Ovary (tissue), 3 donors: ENCODE measurements at regions not wholly inside any gene's neighbourhood (a gene's known extent, or its start where the extent isn't known, plus 50 kb on each side); places are given as distances from the start of the nearest gene placed in this dataset.

Experiments used
- POLR2A ChIP-seq: fragments of 450-650 bp; IDR thresholded peaks from one replicate; pipeline ENCODE4 v1.6.1; 2017; ENCODE audit warnings: antibody characterized with exemption, mild to moderate bottlenecking, moderate library complexity
- TF ChIP-seq, protein P1 (sequence below), 3 donors: fragments of 450-650 bp in 2 of 3; fragments of 200-600 bp in 1 of 3; IDR thresholded peaks; one replicate each; pipeline versions ENCODE4 v1.5.1 to v1.8.0; 2016 to 2022; ENCODE audit warnings: antibody characterized with exemption in 3 of 3, mild to moderate bottlenecking in 1 of 3
- donor health status: DM: no; HTN: no; CAD: no.

DNA sequence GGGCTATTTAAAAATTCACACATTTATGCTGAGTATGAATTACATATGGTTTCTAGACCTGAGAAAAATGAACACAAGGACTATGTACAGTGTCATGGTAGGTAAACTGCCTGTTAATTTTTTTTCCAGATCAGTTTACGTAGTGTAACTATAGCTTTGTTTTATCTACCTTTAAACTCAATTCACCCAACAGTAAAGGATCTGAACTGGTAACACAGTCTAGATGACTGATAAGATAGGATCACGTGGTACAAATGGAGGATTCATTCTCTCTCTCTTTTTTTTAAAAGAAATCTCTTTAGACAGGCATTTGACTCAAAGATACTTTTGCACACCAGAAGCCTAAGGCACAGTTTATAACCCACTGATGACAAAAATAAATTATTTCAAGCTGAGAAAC is 130.8 kb upstream of the ATP2B1 start:
- TF ChIP-seq POLR2A: no peak
- TF ChIP-seq, protein P1, sequence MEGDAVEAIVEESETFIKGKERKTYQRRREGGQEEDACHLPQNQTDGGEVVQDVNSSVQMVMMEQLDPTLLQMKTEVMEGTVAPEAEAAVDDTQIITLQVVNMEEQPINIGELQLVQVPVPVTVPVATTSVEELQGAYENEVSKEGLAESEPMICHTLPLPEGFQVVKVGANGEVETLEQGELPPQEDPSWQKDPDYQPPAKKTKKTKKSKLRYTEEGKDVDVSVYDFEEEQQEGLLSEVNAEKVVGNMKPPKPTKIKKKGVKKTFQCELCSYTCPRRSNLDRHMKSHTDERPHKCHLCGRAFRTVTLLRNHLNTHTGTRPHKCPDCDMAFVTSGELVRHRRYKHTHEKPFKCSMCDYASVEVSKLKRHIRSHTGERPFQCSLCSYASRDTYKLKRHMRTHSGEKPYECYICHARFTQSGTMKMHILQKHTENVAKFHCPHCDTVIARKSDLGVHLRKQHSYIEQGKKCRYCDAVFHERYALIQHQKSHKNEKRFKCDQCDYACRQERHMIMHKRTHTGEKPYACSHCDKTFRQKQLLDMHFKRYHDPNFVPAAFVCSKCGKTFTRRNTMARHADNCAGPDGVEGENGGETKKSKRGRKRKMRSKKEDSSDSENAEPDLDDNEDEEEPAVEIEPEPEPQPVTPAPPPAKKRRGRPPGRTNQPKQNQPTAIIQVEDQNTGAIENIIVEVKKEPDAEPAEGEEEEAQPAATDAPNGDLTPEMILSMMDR (IDR thresholded peaks at IDR 0.05): no peak
